PC-9 (cell line): ENCODE measurements at regions not wholly inside any gene's neighbourhood (a gene's known extent, or its start where the extent isn't known, plus 50 kb on each side); places are given as distances from the start of the nearest gene placed in this dataset.

Experiments
- BruUV-seq: library from RNA; stranded (reverse); fragments of 400-500 nt; replicated peaks from 2 replicates; lab custom pipeline; 2021; lab: Mats Ljungman, UMichigan
- CTCF ChIA-PET: fragments of 300-600 bp; sonication (Branson Sonifier 250); formaldehyde crosslinking; loops from one replicate; lab custom pipeline; 2022; ENCODE audit warnings: antibody characterized with exemption; lab: Charles Lee
- POLR2A ChIA-PET: fragments of 300-600 bp; sonication (Branson Sonifier 250); formaldehyde crosslinking; loops from one replicate; lab custom pipeline; 2022; ENCODE audit warnings: antibody characterized with exemption; ENCODE audit not compliant: unreplicated experiment; lab: Charles Lee
- DNase-seq, 2 experiments: peaks; one replicate each; pipeline versions ENCODE4 v3.0.0 to v3.0.0-alpha.2; 2015 to 2022; ENCODE audit warnings: mixed read lengths in 1 of 2
- H2AFZ ChIP-seq: fragments of 200-600 bp; sonication (generic); 2 replicates; pipeline ENCODE4 v1.8.1; 2017; ENCODE audit warnings: antibody characterized with exemption
- H3F3A ChIP-seq: fragments of 200-600 bp; sonication (generic); 2 replicates; pipeline ENCODE4 v1.8.1; 2017; ENCODE audit warnings: antibody characterized with exemption, mild to moderate bottlenecking, low read depth; ENCODE audit not compliant: insufficient read depth
- H3K27ac ChIP-seq: fragments of 200-600 bp; sonication (generic); 2 replicates; pipeline ENCODE4 v1.6.1; 2016; ENCODE audit warnings: mixed run types
- H3K27me3 ChIP-seq: fragments of 200-600 bp; sonication (generic); 2 replicates; pipeline ENCODE4 v1.6.1; 2016; ENCODE audit warnings: low read depth, mixed run types; ENCODE audit not compliant: insufficient read depth
- H3K36me3 ChIP-seq: fragments of 200-600 bp; sonication (generic); 2 replicates; pipeline ENCODE4 v1.6.1; 2016; ENCODE audit warnings: low read depth, mixed run types
- H3K4me1 ChIP-seq: fragments of 200-600 bp; sonication (generic); replicated peaks from 2 replicates; pipeline ENCODE4 v1.6.1; 2016; ENCODE audit warnings: mixed run types; ENCODE audit not compliant: insufficient read depth
- H3K4me2 ChIP-seq: fragments of 200-600 bp; sonication (generic); 2 replicates; pipeline ENCODE4 v1.6.1; 2017; ENCODE audit warnings: mixed run types
- H3K4me3 ChIP-seq: fragments of 200-600 bp; sonication (generic); 2 replicates; pipeline ENCODE4 v1.6.1; 2016; ENCODE audit warnings: mixed run types
- H3K79me2 ChIP-seq: fragments of 200-600 bp; sonication (generic); 2 replicates; pipeline ENCODE4 v1.6.1; 2017; ENCODE audit warnings: low read depth, mixed run types
- H3K9me2 ChIP-seq: fragments of 200-600 bp; sonication (generic); 2 replicates; pipeline ENCODE4 v1.8.1; 2017; ENCODE audit warnings: mild to moderate bottlenecking; ENCODE audit not compliant: insufficient read depth
- H3K9me3 ChIP-seq: fragments of 200-600 bp; sonication (generic); 2 replicates; pipeline ENCODE4 v1.8.1; 2016; ENCODE audit warnings: low read depth; ENCODE audit not compliant: insufficient read depth
- H4K20me1 ChIP-seq: fragments of 200-600 bp; sonication (generic); 2 replicates; pipeline ENCODE4 v1.8.1; 2017; ENCODE audit not compliant: insufficient read depth
- EZH2 ChIP-seq: fragments of 200-600 bp; sonication (generic); IDR thresholded peaks from 2 replicates; pipeline ENCODE4 v1.8.0; 2017; ENCODE audit warnings: antibody characterized with exemption, low read depth
- intact Hi-C: fragments of 100-400 bp; cut with micrococcal nuclease; formaldehyde crosslinking; loops from one replicate; pipeline ENCODE4 v1.10.0; 2022; ENCODE audit not compliant: unreplicated experiment
- TF ChIP-seq, protein P1 (sequence below): fragments of 200-600 bp; sonication (generic); conservative IDR thresholded peaks from 2 replicates; pipeline ENCODE4 v1.6.1; 2017; ENCODE audit warnings: mixed run types, antibody characterized with exemption, mild to moderate bottlenecking, moderate library complexity

- no peak overlapping the region for H2AFZ ChIP-seq
- no peaks in the 10 kb centered on the region for H3K9me3 ChIP-seq
- H3K79me2 ChIP-seq, result no peaks in the 10 kb centered on the region
- H3K4me2 ChIP-seq, result no peak overlapping the region
- no peaks in the 10 kb centered on the region for H3K4me1 ChIP-seq
- ChIA-PET POLR2A (interaction anchor here (0.5 kb wide), 1 partner anchor 1661 kb away, joined by 3 read pairs; no protein-coding TSS in a partner anchor), CTCF (no interaction called here)
- no peaks in the 10 kb centered on the region for H3K36me3 ChIP-seq
- TF ChIP-seq EZH2, result no peak
- TF ChIP-seq, protein P1, sequence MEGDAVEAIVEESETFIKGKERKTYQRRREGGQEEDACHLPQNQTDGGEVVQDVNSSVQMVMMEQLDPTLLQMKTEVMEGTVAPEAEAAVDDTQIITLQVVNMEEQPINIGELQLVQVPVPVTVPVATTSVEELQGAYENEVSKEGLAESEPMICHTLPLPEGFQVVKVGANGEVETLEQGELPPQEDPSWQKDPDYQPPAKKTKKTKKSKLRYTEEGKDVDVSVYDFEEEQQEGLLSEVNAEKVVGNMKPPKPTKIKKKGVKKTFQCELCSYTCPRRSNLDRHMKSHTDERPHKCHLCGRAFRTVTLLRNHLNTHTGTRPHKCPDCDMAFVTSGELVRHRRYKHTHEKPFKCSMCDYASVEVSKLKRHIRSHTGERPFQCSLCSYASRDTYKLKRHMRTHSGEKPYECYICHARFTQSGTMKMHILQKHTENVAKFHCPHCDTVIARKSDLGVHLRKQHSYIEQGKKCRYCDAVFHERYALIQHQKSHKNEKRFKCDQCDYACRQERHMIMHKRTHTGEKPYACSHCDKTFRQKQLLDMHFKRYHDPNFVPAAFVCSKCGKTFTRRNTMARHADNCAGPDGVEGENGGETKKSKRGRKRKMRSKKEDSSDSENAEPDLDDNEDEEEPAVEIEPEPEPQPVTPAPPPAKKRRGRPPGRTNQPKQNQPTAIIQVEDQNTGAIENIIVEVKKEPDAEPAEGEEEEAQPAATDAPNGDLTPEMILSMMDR, result no peak
- no peak overlapping the region for H3K4me3 ChIP-seq
- no peaks in the 10 kb centered on the region for H3K9me2 ChIP-seq
- BruUV-seq, result no TSS peak
- H3K27me3 ChIP-seq, result peaks cover 36% of the 10 kb centered on the region
- intact Hi-C loops, result no loop called here
- H4K20me1 ChIP-seq, result no peaks in the 10 kb centered on the region
- H3K27ac ChIP-seq, result no peak overlapping the region
- no peak for DNase-seq
- H3F3A ChIP-seq, result no peaks in the 10 kb centered on the region
These were observed 75.7 kb upstream of the SFMBT2 start for GRCh38 chr10:7486528-7486927.

DNA sequence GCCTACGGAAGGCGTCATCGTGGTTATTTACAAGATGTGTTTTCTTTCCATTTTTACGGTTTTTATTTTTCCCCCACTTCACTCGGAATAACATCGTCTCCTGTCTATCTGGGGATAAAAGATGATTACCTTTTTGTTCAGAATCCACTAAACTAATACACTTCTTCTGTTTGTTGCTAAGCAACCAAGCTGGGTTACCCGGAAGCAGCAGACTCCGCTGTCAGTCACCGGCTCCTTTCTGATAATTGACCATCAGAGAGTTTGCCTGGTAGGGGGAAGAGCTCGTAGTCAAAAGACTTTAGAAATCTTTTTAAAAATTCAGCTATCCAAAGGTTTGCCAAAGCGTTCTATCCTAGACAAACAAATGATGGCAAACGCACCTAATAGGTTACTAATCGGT is 75.0 kb upstream of the SFMBT2 start:
- Histone ChIP-seq H3K36me3 (no peaks in the 10 kb centered on the region), H3K4me1 (no peaks in the 10 kb centered on the region), H3K4me3 (no peak overlapping the region), H4K20me1 (no peaks in the 10 kb centered on the region), H3K27me3 (peaks cover 40% of the 10 kb centered on the region), H2AFZ (no peak overlapping the region), H3K79me2 (no peaks in the 10 kb centered on the region), H3K4me2 (no peak overlapping the region), H3F3A (no peaks in the 10 kb centered on the region), H3K9me2 (no peaks in the 10 kb centered on the region), H3K27ac (no peak overlapping the region), H3K9me3 (no peaks in the 10 kb centered on the region)
- ChIA-PET POLR2A (no interaction called here), CTCF (no interaction called here)
- no TSS peak for BruUV-seq
- TF ChIP-seq, protein P1, result no peak
- no peak for TF ChIP-seq EZH2
- DNase-seq, result no peak
- intact Hi-C loops, result no loop called here

DNA sequence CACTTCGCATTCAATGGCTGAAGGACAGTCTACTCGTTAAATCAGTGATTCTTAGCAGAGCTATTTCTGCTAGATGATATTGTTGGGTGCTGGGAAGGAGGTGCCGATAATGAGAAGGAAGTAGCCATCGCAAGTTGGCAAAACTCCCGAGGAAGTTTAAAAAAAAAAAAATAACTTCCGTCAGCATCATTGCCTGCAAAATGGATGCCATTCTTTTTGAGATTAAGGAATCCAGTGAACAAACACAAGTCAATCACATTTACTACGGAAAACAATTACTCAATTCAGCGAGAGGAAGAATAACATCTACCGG is 74.4 kb upstream of the SFMBT2 start:
- Histone ChIP-seq H3F3A (no peaks in the 10 kb centered on the region), H3K4me2 (no peak overlapping the region), H3K79me2 (no peaks in the 10 kb centered on the region), H4K20me1 (no peaks in the 10 kb centered on the region), H3K4me3 (no peak overlapping the region), H3K36me3 (no peaks in the 10 kb centered on the region), H3K27ac (no peak overlapping the region), H3K27me3 (peaks cover 46% of the 10 kb centered on the region), H3K4me1 (no peaks in the 10 kb centered on the region), H2AFZ (no peak overlapping the region), H3K9me2 (no peaks in the 10 kb centered on the region), H3K9me3 (no peaks in the 10 kb centered on the region)
- POLR2A ChIA-PET, result no interaction called here
- intact Hi-C loops, result no loop called here
- CTCF ChIA-PET, result interaction anchor here (0.6 kb wide), 1 partner anchor 67 kb away, joined by 3 read pairs; no protein-coding TSS in a partner anchor
- TF ChIP-seq, protein P1, result no peak
- no peak for TF ChIP-seq EZH2
- DNase-seq, result no peak
- BruUV-seq, result no TSS peak
